Left lung (tissue), 4 donors: ENCODE measurements at regions not wholly inside any gene's neighbourhood (a gene's known extent, or its start where the extent isn't known, plus 50 kb on each side); places are given as distances from the start of the nearest gene placed in this dataset.

ENCODE experiments used
- ATAC-seq: fragments of 200-7000 bp; cut with Tn5 transposase; one replicate; pipeline ENCODE4 v1.9.1; 2020; ENCODE audit warnings: moderate library complexity
- DNase-seq, 4 donors: peaks; one replicate each; pipeline ENCODE4 v3.0.0-alpha.2; 2013 to 2020
- H3K27ac ChIP-seq, 2 donors: fragments of 200-600 bp; sonication (generic) in 1 of 2; one replicate each; pipeline versions ENCODE4 v1.5.0 to v1.8.0; 2020 to 2021
- H3K27me3 ChIP-seq, 2 donors: fragments of 200-600 bp; sonication (generic) in 1 of 2; one replicate each; pipeline versions ENCODE4 v1.5.0 to v1.8.0; 2020 to 2021
- H3K36me3 ChIP-seq, 2 donors: fragments of 200-600 bp; sonication (generic) in 1 of 2; one replicate each; pipeline versions ENCODE4 v1.5.0 to v1.8.0; 2020 to 2021
- H3K4me1 ChIP-seq, 2 donors: fragments of 200-600 bp; one replicate each; pipeline ENCODE4 v1.8.0; 2021
- H3K4me3 ChIP-seq, 2 donors: fragments of 200-600 bp; sonication (generic) in 1 of 2; one replicate each; pipeline versions ENCODE4 v1.5.0 to v1.8.0; 2020 to 2021; ENCODE audit warnings: mild to moderate bottlenecking in 1 of 2
- H3K9me3 ChIP-seq, 2 donors: fragments of 200-600 bp; sonication (generic) in 1 of 2; one replicate each; pipeline versions ENCODE4 v1.5.0 to v1.8.0; 2020 to 2021
- CTCF ChIP-seq, 2 donors: fragments of 200-600 bp; sonication (generic) in 1 of 2; IDR thresholded peaks; one replicate each; pipeline versions ENCODE4 v1.5.0 to v1.8.0; 2021; ENCODE audit warnings: antibody characterized with exemption in 2 of 2
- intact Hi-C, 2 donors: fragments of 100-400 bp; cut with DNase I; formaldehyde crosslinking; loops; one replicate each; pipeline versions ENCODE4 v1.11.2 to v1.14.2; 2022
- donor health status: DM: no; HTN: yes; CAD: no.
- donor health status: DM: no; HTN: no; CAD: no.

GRCh38 chr5:126052120-126052519, 371.1 kb upstream of the GRAMD2B start:
- intact Hi-C loops = no loop called here
- H3K27me3 ChIP-seq = no peaks in the 10 kb centered on the region
- no peak overlapping the region for H3K27ac ChIP-seq
- H3K9me3 ChIP-seq = peaks cover 0 to 5% of the 10 kb centered on the region in 2 donors
- H3K36me3 ChIP-seq = no peaks in the 10 kb centered on the region
- ATAC-seq (no peak), DNase-seq (no peak)
- no peak for TF ChIP-seq CTCF (IDR thresholded peaks at IDR 0.05)
- H3K4me1 ChIP-seq = no peaks in the 10 kb centered on the region
- H3K4me3 ChIP-seq = no peak overlapping the region

- intact Hi-C loops = no loop called here
- no peak for TF ChIP-seq CTCF (IDR thresholded peaks at IDR 0.05)
- ATAC-seq (no peak), DNase-seq (no peak)
- Histone ChIP-seq H3K36me3 (no peaks in the 10 kb centered on the region), H3K27ac (no peak overlapping the region), H3K4me1 (no peaks in the 10 kb centered on the region), H3K4me3 (no peak overlapping the region), H3K9me3 (peaks cover 0 to 8% of the 10 kb centered on the region in 2 donors), H3K27me3 (no peaks in the 10 kb centered on the region)
Observed at GRCh38 chr5:126052791-126053190, 370.4 kb upstream of the GRAMD2B start.

- intact Hi-C loops = no loop called here
- Histone ChIP-seq H3K4me3 (no peak overlapping the region), H3K4me1 (no peaks in the 10 kb centered on the region), H3K27me3 (no peaks in the 10 kb centered on the region), H3K9me3 (peaks cover 0 to 10% of the 10 kb centered on the region in 2 donors), H3K36me3 (no peaks in the 10 kb centered on the region), H3K27ac (no peak overlapping the region)
- ATAC-seq = no peak
- TF ChIP-seq CTCF (IDR thresholded peaks at IDR 0.05) = no peak
- DNase-seq = no peak
Observed at GRCh38 chr5:126053630-126054029, 369.6 kb upstream of the GRAMD2B start.

GRCh38 chr5:126054577-126055347, 368.4 kb upstream of the GRAMD2B start:
- H3K27me3 ChIP-seq = no peaks in the 10 kb centered on the region
- no peaks in the 10 kb centered on the region for H3K36me3 ChIP-seq
- intact Hi-C loops = no loop called here
- H3K4me3 ChIP-seq = no peak overlapping the region
- no peaks in the 10 kb centered on the region for H3K4me1 ChIP-seq
- no peak overlapping the region for H3K27ac ChIP-seq
- ATAC-seq = no peak
- DNase-seq = no peak
- H3K9me3 ChIP-seq = peaks cover 0 to 12% of the 10 kb centered on the region in 2 donors
- no peak for TF ChIP-seq CTCF (IDR thresholded peaks at IDR 0.05)

GRCh38 chr5:126055348-126055729, 367.9 kb upstream of the GRAMD2B start:
- Histone ChIP-seq H3K9me3 (peaks cover 0 to 12% of the 10 kb centered on the region in 2 donors), H3K4me3 (no peak overlapping the region), H3K27me3 (no peaks in the 10 kb centered on the region), H3K4me1 (no peaks in the 10 kb centered on the region), H3K36me3 (no peaks in the 10 kb centered on the region), H3K27ac (no peak overlapping the region)
- no peak for ATAC-seq
- intact Hi-C loops = no loop called here
- DNase-seq = no peak
- TF ChIP-seq CTCF (IDR thresholded peaks at IDR 0.05) = no peak
